KMS-11 (cell line): ENCODE measurements at regions not wholly inside any gene's neighbourhood (a gene's known extent, or its start where the extent isn't known, plus 50 kb on each side); places are given as distances from the start of the nearest gene placed in this dataset.

Experiments
- H2AFZ ChIP-seq: fragments of 200-600 bp; sonication (generic); 2 replicates; pipeline ENCODE4 v1.6.1; 2016; ENCODE audit warnings: antibody characterized with exemption, mixed run types, low read depth
- H3K27ac ChIP-seq: fragments of 200-600 bp; sonication (generic); 2 replicates; pipeline ENCODE4 v1.6.1; 2016; ENCODE audit warnings: mild to moderate bottlenecking, mixed run types
- H3K27me3 ChIP-seq: fragments of 200-600 bp; sonication (generic); 2 replicates; pipeline ENCODE4 v1.6.1; 2017; ENCODE audit warnings: mild to moderate bottlenecking, low read depth, mixed run types, moderate library complexity; ENCODE audit not compliant: insufficient read depth
- H3K36me3 ChIP-seq: fragments of 200-600 bp; sonication (generic); 2 replicates; pipeline ENCODE4 v1.6.1; 2017; ENCODE audit warnings: mild to moderate bottlenecking, mixed run types; ENCODE audit not compliant: insufficient read depth
- H3K4me1 ChIP-seq: fragments of 200-600 bp; sonication (generic); 2 replicates; pipeline ENCODE4 v1.6.1; 2016; ENCODE audit warnings: mild to moderate bottlenecking, low read depth, mixed run types; ENCODE audit not compliant: poor library complexity, severe bottlenecking
- H3K4me2 ChIP-seq: fragments of 200-600 bp; sonication (generic); 2 replicates; pipeline ENCODE4 v1.7.0; 2016; ENCODE audit warnings: mild to moderate bottlenecking, mixed run types
- H3K4me3 ChIP-seq: fragments of 200-600 bp; sonication (generic); IDR thresholded peaks from 2 replicates; pipeline ENCODE4 v1.6.1; 2017; ENCODE audit warnings: low read depth, low read length, mixed read lengths; ENCODE audit not compliant: insufficient read depth
- H3K79me2 ChIP-seq: fragments of 200-600 bp; sonication (generic); 2 replicates; pipeline ENCODE4 v1.6.1; 2016; ENCODE audit warnings: low read depth, mixed run types; ENCODE audit not compliant: insufficient read depth
- H3K9ac ChIP-seq: fragments of 200-600 bp; sonication (generic); 2 replicates; pipeline ENCODE4 v1.6.1; 2016; ENCODE audit warnings: mild to moderate bottlenecking, mixed run types
- H4K20me1 ChIP-seq: fragments of 200-600 bp; sonication (generic); 2 replicates; pipeline ENCODE4 v1.6.1; 2016; ENCODE audit warnings: mild to moderate bottlenecking, mixed run types; ENCODE audit not compliant: insufficient read depth
- CTCF ChIP-seq: fragments of 200-600 bp; sonication (generic); conservative IDR thresholded peaks from 2 replicates; pipeline ENCODE4 v1.6.1; 2017; ENCODE audit warnings: low read depth, mild to moderate bottlenecking, antibody characterized with exemption, low read length, moderate library complexity, mixed read lengths

GRCh38 chr5:114838937-114839336, 330.8 kb downstream of the TRIM36 start:
- no peak overlapping the region for H3K4me2 ChIP-seq
- no peaks in the 10 kb centered on the region for H3K79me2 ChIP-seq
- no peak for TF ChIP-seq CTCF
- no peaks in the 10 kb centered on the region for H3K27me3 ChIP-seq
- H3K27ac ChIP-seq = no peak overlapping the region
- no peak overlapping the region for H2AFZ ChIP-seq
- no peak overlapping the region for H3K4me3 ChIP-seq
- H4K20me1 ChIP-seq = no peaks in the 10 kb centered on the region
- no peaks in the 10 kb centered on the region for H3K4me1 ChIP-seq
- no peaks in the 10 kb centered on the region for H3K36me3 ChIP-seq
- no peak overlapping the region for H3K9ac ChIP-seq

GRCh38 chr5:114830114-114830513, 339.6 kb downstream of the TRIM36 start:
- H2AFZ ChIP-seq = no peak overlapping the region
- no peaks in the 10 kb centered on the region for H3K4me1 ChIP-seq
- no peak overlapping the region for H3K4me3 ChIP-seq
- no peak overlapping the region for H3K27ac ChIP-seq
- H3K27me3 ChIP-seq = no peaks in the 10 kb centered on the region
- no peaks in the 10 kb centered on the region for H3K79me2 ChIP-seq
- no peaks in the 10 kb centered on the region for H4K20me1 ChIP-seq
- no peak overlapping the region for H3K9ac ChIP-seq
- no peak for TF ChIP-seq CTCF
- H3K4me2 ChIP-seq = no peak overlapping the region
- no peaks in the 10 kb centered on the region for H3K36me3 ChIP-seq

DNA sequence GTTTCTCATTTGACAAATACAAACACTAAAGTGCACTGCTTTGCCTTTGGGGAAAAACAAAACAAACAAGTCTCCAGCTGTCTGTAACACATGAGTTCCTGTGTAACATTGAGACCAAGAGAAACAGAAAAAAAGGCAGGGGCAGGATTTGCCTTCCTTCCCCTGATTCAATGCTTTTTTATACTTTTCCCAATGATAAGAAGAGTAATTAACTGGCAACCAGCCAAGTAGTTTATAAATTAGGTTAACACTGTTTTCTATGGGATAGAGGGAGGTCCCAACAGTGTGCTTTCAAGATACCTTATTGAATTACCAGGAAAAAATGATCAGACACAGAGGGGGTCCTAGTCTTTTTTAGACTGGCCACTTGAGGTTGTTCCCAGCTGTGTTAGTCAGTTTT, 346.8 kb downstream of the TRIM36 start:
- TF ChIP-seq CTCF = no peak
- no peaks in the 10 kb centered on the region for H3K27me3 ChIP-seq
- H2AFZ ChIP-seq = no peak overlapping the region
- H3K36me3 ChIP-seq = no peaks in the 10 kb centered on the region
- no peaks in the 10 kb centered on the region for H3K79me2 ChIP-seq
- H3K27ac ChIP-seq = no peak overlapping the region
- no peak overlapping the region for H3K9ac ChIP-seq
- H3K4me2 ChIP-seq = no peak overlapping the region
- no peak overlapping the region for H3K4me3 ChIP-seq
- H4K20me1 ChIP-seq = no peaks in the 10 kb centered on the region
- no peaks in the 10 kb centered on the region for H3K4me1 ChIP-seq

- Histone ChIP-seq H3K79me2 (no peaks in the 10 kb centered on the region), H4K20me1 (no peaks in the 10 kb centered on the region), H3K4me2 (no peak overlapping the region), H3K4me3 (no peak overlapping the region), H2AFZ (no peak overlapping the region), H3K27me3 (no peaks in the 10 kb centered on the region), H3K9ac (no peak overlapping the region), H3K4me1 (no peaks in the 10 kb centered on the region), H3K27ac (no peak overlapping the region), H3K36me3 (no peaks in the 10 kb centered on the region)
- TF ChIP-seq CTCF = no peak
These were observed 347.3 kb downstream of the TRIM36 start for GRCh38 chr5:114822436-114822835.

DNA sequence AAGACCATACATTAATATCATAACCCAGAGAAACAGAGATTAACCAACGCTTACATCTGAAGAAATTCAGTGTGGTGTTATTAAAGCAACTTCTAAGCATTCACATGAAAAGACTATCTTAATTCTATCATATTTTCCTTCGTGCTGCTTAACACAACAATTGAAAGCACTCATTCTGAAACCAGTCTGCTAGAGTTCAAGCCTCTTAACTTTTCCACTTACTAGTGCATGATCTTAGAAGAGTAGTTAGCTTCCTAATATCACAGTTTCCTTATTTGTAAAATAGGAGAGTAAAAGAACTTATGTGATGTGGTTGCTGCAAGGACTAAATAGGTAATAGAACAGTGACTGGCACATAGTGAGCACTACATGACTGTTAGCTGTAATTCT, 379.3 kb downstream of the TRIM36 start:
- Histone ChIP-seq H3K36me3 (no peaks in the 10 kb centered on the region), H3K4me1 (no peaks in the 10 kb centered on the region), H3K27ac (no peak overlapping the region), H3K4me2 (no peak overlapping the region), H3K4me3 (no peak overlapping the region), H2AFZ (no peak overlapping the region), H3K27me3 (no peaks in the 10 kb centered on the region), H3K9ac (no peak overlapping the region), H3K79me2 (no peaks in the 10 kb centered on the region), H4K20me1 (no peaks in the 10 kb centered on the region)
- TF ChIP-seq CTCF = no peak
